AG09309 (cell line): ENCODE measurements at regions not wholly inside any gene's neighbourhood (a gene's known extent, or its start where the extent isn't known, plus 50 kb on each side); places are given as distances from the start of the nearest gene placed in this dataset.

ENCODE experiments used
- DNase-seq: peaks from one replicate; pipeline ENCODE4 v3.0.0-alpha.2; 2010; ENCODE audit warnings: low read depth
- H3K4me3 ChIP-seq: 2 replicates; pipeline ENCODE4 v1.5.1; 2011; ENCODE audit warnings: mild to moderate bottlenecking, low read depth, low read length, moderate library complexity; ENCODE audit not compliant: control insufficient read depth
- CTCF ChIP-seq: IDR thresholded peaks from 2 replicates; pipeline ENCODE4 v1.5.1; 2011; ENCODE audit warnings: mild to moderate bottlenecking, low read depth, low read length, inconsistent platforms; ENCODE audit not compliant: insufficient read depth, control insufficient read depth; ENCODE audit errors: missing control alignments

GRCh38 chr4:24734511-24734910 is 60.9 kb upstream of the SOD3 start:
- DNase-seq: no peak
- H3K4me3 ChIP-seq: no peak overlapping the region
- no peak for TF ChIP-seq CTCF

- TF ChIP-seq CTCF: peak; percentile 39
- H3K4me3 ChIP-seq: no peak overlapping the region
- no peak for DNase-seq
Measured at GRCh38 chr4:24736066-24736465, 59.3 kb upstream of the SOD3 start.

- TF ChIP-seq CTCF: no peak
- no peak overlapping the region for H3K4me3 ChIP-seq
- DNase-seq: no peak
Measured at GRCh38 chr4:24741910-24742309, 53.5 kb upstream of the SOD3 start.

GRCh38 chr4:24742335-24742734 is 53.0 kb upstream of the SOD3 start:
- no peak for TF ChIP-seq CTCF
- H3K4me3 ChIP-seq: no peak overlapping the region
- DNase-seq: no peak

GRCh38 chr4:24742773-24743172 is 52.6 kb upstream of the SOD3 start:
- no peak overlapping the region for H3K4me3 ChIP-seq
- no peak for DNase-seq
- TF ChIP-seq CTCF: no peak

GRCh38 chr4:24743206-24743605 is 52.2 kb upstream of the SOD3 start:
- no peak overlapping the region for H3K4me3 ChIP-seq
- no peak for TF ChIP-seq CTCF
- DNase-seq: no peak

GRCh38 chr4:24743927-24744326 is 51.4 kb upstream of the SOD3 start:
- DNase-seq: no peak
- no peak overlapping the region for H3K4me3 ChIP-seq
- no peak for TF ChIP-seq CTCF
